Omental fat pad (tissue), 3 donors: ENCODE measurements at regions not wholly inside any gene's neighbourhood (a gene's known extent, or its start where the extent isn't known, plus 50 kb on each side); places are given as distances from the start of the nearest gene placed in this dataset.
A peak's percentile ranks its signal among the peaks of the same experiment; 100 is the strongest.
"Not testable (repeated sequence)": the region's sequence is repeated elsewhere in the genome, so short reads cannot be mapped to it uniquely, and the experiment has no call there.

ENCODE experiments used
- ATAC-seq: fragments of 150-250 bp; one replicate; pipeline ENCODE4 v1.9.1; 2016; ENCODE audit warnings: mild to moderate bottlenecking, moderate library complexity; ENCODE audit not compliant: low FRiP score
- DNase-seq: peaks from one replicate; pipeline ENCODE4 v3.0.0-alpha.2; 2019; ENCODE audit warnings: low spot score
- CTCF ChIP-seq, 3 donors: fragments of 450-650 bp; IDR thresholded peaks; one replicate each; pipeline ENCODE4 v1.5.1; 2016 to 2017; ENCODE audit warnings: antibody characterized with exemption in 3 of 3, mild to moderate bottlenecking in 3 of 3, moderate library complexity in 2 of 3

GRCh38 chr2:153532140-153532539 is 53.6 kb upstream of the RPRM start:
- ATAC-seq: no peak
- TF ChIP-seq CTCF (IDR thresholded peaks at IDR 0.05): no peak

DNA sequence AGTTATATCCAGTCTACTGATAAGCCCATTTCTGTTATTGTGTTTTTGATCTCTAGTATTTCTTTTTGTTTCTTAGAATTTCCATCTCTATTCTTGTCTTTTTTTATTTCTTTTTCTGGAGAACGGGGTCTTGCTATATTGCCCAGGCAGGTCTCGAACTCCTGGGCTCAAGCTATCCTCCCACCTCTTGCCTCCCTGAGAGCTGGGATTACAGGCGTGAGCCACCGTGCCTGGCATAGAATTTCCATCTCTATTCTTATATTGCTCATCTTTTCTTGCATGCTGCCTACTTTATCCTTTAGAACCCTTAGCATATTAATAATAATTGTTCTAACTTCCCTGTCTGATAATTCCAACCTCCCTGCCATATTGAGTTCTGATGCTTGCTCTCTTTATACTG is 55.2 kb upstream of the RPRM start:
- DNase-seq, ATAC-seq: not testable (repeated sequence)

More at GRCh38 chr2:153532140-153532539, 53.6 kb upstream of the RPRM start:
- no peak for DNase-seq

DNA sequence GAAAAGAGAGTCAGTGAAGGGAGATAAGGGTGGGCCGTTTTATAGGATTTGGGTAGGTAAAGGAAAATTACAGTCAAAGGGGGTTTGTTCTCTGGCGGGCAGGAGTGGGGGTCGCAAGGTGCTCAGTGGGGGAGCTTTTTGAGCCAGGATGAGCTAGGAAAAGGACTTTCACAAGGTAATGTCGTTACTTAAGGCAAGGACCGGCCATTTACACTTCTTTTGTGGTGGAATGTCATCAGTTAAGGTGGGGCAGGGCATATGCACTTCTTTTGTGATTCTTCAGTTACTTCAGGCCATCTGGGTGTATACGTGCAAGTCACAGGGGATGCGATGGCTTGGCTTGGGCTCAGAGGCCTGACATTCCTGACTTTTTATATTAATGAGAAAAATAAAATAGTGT is 56.0 kb upstream of the RPRM start:
- ATAC-seq, DNase-seq: not testable (repeated sequence)

GRCh38 chr2:153536115-153536514 is 57.6 kb upstream of the RPRM start:
- no peak for DNase-seq
- no peak for TF ChIP-seq CTCF (IDR thresholded peaks at IDR 0.05)
- ATAC-seq: peak; percentile 73

DNA sequence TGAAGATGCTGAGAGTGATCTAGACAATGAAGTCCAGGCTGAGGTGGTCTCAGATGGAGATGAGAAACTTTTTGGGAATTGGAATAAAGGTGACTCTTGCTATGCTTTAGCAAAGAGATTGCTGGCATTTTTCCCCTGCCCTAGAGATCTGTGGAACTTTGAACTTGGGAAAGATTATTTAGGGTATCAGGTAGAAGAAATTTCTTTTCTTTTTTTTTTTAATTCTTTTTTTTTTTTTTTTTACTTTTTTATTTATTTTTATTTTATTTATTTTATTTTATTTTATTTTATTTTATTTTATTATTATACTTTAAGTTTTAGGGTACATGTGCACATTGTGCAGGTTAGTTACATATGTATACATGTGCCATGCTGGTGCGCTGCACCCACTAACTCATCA is 59.5 kb upstream of the RPRM start:
- ATAC-seq, DNase-seq: not testable (repeated sequence)

DNA sequence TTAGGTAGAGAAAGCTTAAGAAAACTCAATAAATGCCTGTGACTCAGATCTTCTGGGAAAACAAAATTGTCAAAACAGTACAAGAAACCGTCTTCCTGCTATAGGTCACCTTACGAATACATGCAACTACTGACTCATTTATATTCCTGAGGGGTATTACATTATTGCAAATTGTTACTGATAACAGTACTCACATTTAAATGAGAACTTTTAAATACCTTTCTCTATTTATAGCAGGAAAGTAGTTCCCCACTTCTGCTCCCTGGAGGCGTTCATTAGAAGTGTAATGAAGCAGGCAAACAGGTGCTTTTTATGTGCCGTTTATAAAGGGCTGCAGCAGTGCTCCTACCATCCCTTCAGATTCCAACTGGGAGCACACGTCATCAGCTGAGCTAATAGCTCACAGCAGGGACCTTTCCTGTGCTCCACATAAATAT is 65.1 kb upstream of the RPRM start:
- ATAC-seq (no peak), DNase-seq (no peak)
- no peak for TF ChIP-seq CTCF (IDR thresholded peaks at IDR 0.05)

DNA sequence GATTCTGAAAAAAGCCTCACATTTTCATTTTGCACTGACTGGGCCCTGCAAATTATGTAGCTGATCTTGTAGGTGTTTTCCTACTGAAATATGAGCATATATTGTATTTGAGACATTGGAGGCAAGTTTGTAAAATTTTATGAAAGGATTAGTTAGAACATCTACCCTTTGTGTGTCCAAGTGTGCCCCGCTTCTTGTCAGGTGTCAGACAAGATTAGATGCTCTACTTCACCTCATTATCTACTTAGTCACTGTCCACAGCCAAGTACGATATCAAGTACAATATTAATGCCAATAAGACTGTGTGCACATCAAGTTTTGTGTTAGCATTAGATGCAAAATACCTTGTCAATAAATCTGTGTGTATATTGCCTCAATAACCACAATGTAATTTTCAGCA is 67.8 kb upstream of the RPRM start:
- no peak for TF ChIP-seq CTCF (IDR thresholded peaks at IDR 0.05)
- ATAC-seq (no peak), DNase-seq (no peak)

DNA sequence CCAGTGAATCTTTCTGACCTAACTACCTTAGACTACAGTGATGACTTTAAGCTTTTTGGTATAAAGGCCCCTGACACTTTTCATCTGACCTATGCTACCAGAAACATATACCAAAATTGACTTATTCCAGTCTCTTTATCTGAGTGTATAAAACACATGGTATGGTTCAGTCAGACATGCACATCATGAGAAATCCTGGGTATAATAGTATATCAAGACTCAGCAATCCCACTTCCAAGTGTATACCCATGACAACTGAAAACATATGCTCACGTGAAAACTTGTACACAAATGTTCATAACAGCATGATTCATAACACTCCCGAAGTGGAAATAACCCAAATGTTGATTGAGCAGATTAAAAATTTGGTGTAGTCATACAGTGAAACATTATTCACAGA is 70.0 kb upstream of the RPRM start:
- no peak for DNase-seq
- no peak for TF ChIP-seq CTCF (IDR thresholded peaks at IDR 0.05)
- no peak for ATAC-seq

DNA sequence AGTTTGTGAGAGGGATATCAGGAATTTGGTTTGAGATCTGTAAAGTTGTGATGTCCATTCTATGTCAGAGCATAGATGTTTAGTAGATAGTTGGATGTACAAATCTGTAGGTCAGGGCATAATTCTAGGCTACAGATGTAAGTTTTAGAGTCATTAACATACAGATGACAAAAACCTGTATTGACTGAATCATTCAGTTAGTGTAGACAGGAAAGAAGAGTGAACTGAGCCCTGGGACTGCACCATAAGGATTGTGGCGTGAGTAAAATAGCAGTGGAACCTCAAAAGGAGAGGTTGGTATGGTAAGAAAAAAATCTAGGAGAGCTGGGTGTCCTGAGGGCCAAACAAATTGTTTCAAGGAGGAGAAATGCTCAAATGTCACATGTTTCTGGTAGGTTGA is 73.1 kb upstream of the RPRM start:
- no peak for ATAC-seq
- DNase-seq: no peak
- TF ChIP-seq CTCF (IDR thresholded peaks at IDR 0.05): no peak
